ENCODE measurements at regions not wholly inside any gene's neighbourhood (a gene's known extent, or its start where the extent isn't known, plus 50 kb on each side); places are given as distances from the start of the nearest gene placed in this dataset.

DNA sequence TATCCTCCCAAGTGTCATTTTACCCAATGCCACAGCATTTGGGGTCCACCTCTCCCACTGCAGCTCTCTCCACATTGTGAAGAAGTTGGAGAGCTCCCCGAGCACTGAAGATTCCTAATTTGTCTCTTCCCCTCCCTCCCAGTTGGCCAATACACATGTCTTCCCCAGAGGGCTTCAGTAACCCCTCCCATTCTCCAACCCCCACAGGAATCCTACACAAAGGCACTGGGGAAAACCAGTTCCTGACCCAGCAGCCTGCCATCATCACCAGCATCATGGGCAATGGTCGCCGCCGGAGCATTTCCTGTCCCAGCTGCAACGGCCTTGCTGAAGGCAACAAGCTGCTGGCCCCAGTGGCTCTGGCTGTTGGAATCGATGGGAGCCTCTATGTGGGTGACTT is 87.3 kb upstream of the WWC1 start:
- no peak for DNase-seq

DNA sequence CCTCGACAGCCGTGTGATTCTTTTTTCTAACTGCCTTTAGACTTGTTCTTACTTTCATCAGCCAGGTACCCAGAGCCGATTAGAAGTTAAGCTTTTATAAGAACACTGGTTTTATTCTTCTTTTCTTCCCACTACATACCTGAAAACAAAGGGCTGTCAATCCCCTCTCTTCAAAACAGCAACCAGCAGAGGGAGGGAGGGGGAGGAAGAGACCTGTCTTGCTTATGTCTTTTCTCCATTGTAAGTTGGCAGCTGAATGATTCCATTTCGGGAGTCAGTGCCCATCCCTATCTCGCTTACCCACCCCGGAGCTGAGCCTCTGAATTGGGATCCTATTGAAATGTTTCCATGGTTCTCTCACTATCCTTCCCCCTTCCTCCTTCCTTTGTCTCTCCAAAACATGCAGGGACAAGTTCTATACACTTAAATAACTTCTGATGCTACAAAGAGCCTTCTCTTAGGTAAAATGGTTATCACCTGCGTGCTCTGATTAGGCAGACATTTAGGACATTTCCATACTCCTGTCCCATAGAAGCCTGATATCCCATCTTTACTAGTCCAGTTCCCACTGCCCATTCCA is 83.9 kb upstream of the WWC1 start:
- no peak for DNase-seq

DNA sequence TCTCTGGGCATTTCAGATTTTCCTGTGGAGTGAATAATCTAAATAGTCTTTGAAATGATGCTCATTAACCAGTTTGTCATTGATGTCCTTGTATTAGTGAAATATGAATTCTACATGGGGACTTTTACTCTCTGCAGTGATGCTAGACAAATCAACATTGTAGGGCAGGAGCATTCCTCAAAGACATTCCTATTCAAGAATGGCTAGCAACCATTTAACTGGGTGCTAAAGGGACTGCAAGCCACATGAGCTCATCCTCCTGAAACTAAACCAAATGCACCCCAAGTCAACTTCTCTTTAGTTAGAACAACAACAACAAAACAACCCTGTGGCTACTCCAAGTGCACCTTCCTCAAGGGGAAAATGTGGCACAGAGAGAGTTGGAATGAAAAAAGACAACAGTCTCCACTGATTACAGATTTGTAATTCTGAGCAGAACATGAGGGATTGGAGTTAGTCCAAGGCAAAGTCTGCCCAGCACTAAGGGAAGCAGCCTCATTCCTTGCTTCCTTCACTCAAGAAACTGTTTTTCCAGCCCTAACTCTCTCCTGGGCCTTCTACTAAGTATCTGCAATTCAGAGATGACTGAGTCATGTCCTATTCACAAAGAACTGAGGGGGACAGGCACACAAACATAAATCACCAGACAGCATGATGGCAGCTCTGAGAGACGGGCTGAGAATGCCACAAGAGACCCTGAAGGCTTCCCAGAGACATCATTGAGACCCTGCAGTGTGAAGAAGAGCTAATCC is 82.0 kb upstream of the WWC1 start:
- peak; percentile 78 for DNase-seq

DNA sequence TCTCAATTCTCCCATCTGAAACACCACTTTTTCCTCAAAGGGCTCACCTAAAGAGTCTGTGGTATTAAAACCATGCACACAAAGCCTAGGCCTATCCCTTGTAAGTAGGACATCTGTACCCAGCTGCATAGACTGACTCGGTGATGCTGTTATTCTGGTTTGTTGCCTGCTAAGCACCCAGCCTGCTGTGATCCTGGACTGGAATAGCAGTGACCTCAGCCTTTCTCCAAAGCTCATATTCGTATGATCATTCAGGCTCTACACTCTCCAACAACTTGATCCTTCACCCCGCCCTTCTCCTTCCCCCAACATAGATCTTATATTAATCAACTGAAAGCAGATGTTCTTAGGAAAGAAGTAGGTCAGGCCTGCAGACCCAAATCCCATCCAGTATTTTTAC is 81.4 kb upstream of the WWC1 start:
- no peak for DNase-seq

DNA sequence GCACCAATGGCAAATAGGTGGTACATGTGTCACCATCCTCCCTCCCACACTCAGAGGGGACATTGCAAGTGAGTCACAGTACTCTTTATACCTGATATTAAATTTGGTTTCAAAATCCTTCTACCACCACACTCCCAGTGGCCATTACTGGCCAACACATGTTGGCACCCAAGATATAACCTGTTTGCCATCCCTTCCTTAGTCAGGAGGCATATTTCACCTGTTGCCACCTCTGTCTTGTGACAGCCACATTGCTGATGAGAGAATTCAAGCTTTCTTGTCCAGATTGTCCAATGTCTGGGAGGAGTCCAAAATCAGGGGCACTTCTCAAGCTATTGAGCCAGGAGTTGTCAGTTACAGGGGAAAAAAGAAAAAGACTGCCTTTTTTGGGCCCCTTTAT is 80.2 kb upstream of the WWC1 start:
- no peak for DNase-seq

DNA sequence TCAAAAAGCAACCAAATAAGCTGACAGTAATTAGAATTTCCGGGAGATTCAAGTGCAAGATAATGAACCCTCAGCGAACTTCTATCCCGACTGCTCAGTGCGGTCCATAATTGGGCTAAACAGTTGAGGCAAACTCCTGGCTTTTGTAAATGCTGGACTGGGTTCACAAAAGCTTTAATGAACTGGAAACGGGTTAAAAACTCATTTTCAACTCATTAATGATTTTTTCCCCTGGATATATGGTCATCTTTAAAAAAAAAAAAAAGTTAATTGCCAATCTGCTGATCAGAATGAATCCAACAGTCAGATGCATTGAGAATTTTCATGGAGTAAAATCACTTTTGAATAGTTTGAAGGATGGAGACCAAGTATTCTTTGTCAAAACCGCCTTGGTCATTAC is 79.5 kb upstream of the WWC1 start:
- no peak for DNase-seq

DNA sequence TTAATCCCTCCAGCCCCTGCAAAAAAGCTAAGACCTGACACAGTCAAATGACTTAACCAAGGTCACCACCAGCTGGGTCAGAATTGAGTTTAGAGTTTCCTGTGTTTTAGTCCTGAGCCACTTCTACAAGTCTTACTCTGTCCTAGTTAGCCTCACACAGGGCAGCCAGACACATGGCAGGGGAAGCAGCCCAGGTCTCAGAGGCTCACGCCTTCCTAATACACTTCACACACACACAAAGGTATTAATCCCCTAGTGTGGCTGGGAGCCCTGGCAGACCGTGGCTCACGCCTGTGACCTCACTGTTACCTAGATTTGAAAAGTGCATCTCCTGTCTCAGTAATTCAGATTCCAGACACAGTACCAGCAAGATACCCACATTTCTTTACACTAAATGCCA is 77.4 kb upstream of the WWC1 start:
- DNase-seq, result no peak

DNA sequence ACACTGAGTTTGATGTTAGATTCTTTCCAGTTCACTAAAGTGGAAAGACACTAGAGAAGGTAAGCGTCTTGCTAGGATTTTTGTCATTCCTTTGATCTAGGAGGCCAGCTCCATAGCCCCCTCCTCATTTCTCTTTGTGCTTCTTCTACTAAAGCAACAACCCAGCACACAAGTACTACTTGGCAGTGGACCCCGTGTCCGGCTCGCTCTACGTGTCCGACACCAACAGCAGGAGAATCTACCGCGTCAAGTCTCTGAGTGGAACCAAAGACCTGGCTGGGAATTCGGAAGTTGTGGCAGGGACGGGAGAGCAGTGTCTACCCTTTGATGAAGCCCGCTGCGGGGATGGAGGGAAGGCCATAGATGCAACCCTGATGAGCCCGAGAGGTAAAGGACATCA is 76.6 kb upstream of the WWC1 start:
- DNase-seq, result no peak

DNA sequence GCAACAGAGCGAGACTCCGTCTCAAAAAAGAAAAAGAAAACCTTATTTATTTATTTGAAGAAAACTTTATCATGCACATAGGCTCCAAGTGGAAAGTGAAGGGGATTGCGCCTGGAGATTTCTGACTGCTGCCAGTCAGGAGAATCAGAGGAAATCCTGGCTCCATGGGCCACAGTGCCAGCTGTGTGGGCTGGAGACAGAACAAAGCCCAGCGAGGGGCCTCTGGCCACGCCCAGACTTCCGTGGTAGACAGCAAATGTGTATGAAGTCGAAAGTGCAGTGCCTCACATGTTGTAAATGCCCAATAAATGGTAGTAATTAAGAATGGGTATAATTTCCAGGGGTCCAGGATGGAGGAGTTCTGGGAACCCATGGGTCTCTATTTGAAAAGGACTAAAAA is 75.8 kb upstream of the WWC1 start:
- no peak for DNase-seq

DNA sequence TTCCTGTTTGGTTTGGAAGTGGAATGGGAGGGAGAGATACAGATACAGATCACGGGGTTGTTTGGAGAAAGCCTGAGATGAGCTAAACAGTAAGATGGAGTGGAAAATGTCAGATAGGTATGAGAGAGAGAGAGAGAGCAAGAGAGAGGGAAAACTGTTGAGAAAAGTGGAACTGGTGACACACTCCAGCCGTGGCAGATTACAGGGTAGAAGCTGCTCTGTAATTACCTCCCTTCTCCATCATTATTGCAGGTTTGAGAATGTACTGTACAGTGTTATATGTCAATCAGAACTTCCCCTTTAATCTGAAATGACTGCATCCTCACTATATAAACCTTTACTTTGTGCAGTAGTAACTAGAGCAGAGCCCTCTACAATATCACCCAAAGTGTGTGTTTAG is 74.5 kb upstream of the WWC1 start:
- DNase-seq, result no peak

DNA sequence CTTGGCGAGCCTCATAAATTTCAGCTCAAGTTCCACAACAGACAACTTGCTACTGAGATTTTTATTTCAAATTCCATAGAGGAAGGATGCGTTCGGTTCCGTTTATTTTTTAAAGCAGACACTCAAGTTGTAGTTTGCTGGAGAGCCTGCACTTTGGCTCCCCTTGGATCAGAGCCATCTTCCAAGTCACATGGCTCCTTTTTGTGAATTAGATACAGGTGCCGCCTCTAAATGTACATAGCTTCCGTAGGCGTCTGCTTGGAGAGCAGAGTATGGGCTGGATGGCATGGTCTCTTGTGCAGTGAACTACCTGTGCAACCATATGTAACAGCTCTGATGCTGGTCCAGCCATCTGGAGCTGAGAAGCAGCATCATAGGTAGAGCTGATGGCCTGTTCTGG is 73.9 kb upstream of the WWC1 start:
- no peak for DNase-seq

DNA sequence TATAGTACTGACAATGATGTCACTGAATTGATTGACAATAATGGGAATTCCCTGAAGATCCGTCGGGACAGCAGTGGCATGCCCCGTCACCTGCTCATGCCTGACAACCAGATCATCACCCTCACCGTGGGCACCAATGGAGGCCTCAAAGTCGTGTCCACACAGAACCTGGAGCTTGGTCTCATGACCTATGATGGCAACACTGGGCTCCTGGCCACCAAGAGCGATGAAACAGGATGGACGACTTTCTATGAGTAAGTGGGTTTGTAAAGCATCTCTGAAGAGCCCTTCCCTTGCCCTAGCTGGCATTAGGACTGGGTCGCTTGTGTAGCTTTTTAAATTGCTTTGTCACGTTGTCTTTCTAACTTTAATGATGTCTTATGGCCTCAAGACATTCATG is 72.7 kb upstream of the WWC1 start:
- no peak for DNase-seq

DNA sequence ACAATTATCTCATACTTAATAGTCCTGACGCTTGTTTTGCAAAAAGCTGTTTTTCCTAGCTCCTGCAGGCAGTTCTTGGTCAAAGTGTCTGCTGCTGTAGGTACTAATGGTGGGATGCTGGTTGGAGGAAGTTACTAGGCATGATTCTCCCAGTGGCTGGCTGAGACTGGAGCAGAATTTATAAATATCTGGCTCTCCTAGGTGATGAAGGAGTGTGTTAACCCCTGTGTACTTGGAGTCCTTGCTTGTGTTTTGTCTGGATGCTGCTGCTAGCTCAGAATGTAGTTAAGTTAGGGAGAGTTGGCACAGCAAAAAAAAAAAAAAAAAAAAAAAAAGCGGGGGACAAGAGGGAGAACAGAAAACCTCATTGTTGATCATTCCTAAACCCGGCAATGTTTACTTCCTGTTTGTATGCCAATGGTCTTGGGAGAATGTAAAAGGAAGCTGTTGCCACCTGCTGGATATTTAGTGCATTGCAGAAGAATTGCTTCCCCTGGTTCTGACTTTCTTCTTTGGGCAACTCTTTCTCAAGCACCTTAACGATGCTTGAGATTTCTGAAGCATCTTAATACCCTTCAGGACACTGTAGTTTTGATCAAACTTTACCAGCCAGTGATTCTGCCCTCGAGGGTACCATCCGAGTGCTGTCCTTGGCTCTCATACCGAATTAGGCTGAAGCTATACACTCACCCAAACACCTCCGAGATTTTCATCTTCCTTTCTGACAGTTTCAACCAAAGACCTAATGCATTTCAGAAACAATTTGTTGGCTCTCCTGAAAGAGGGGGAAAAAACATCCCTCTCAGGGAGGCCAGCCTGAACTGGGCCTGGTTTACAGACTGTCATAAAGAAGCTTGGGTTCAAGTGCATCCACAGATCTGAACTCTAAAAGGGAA is 71.7 kb upstream of the WWC1 start:
- peak; percentile 77 for DNase-seq

DNA sequence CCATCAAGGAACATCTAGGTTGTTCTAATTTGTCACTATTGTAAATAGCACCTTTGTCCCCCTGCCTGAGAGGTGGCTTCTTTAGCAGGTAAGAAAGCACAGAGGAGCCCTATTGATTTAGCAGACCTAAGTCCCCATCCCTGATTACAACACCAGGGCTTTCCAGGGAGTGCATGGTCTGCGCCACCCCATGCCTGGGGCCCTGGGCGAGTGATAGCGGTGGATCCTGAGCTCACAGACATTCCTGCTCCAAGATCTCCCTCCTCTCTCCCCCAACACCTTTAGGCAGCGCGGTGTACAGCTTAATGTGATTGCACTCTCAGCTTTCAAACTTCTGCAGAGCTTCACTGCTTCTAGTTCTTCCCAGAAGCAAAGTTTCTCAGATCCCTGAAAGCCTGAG is 67.4 kb upstream of the WWC1 start:
- no peak for DNase-seq

DNA sequence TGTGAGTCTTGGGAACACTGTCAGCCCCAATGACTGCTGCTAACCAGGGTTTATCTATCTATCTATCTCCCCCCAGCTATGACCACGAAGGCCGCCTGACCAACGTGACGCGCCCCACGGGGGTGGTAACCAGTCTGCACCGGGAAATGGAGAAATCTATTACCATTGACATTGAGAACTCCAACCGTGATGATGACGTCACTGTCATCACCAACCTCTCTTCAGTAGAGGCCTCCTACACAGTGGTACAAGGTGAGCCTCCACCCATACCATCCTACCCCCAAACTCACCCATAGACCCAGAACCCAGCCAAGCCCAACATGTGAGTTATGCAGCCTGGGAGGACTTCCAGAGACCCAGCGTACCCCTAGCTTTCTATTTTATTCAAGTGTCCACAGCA is 65.4 kb upstream of the WWC1 start:
- no peak for DNase-seq

DNA sequence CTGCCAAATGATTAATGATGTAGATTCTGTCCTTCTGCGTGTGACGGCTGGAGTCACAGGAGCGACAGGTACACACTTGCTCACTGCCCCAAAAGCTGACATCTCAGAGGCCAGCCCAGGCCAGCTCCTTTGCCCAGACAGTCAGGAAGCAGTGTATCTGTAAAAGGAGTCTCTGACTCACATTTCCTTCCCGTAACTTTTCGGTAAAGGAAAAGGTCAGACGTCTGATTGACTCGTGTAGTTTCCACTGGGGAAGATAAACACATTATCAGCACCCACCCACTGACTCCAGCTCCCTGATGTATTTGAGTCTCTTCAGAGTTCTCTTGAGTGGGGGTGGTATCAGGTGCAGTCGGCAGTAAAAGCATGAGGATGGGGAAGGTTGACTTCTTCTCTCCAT is 64.4 kb upstream of the WWC1 start:
- peak; percentile 63 for DNase-seq

DNA sequence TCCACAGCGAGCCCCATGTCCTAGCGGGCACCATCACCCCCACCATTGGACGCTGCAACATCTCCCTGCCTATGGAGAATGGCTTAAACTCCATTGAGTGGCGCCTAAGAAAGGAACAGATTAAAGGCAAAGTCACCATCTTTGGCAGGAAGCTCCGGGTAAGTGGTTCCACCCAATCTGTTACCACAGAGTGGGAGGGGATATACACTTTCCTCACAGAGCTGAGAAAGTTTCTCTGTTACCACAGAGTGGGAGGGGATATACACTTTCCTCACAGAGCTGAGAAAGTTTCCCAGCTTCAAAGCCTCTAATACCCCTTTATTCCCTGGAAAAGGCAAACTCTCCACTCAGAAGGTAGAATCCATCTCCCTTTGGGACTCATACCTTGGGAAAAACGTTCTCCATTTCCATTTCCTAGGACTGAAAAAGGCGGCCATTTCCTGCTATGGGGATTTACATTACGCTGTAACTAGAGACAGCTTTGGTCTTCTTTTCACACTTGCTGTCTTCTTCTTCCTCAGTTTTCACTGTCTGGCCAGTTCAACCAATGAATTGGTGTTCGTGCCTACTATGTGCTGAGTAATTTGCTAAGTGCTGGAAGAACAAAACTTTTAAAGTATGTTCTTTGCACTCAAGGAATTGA is 63.4 kb upstream of the WWC1 start:
- no peak for DNase-seq

DNA sequence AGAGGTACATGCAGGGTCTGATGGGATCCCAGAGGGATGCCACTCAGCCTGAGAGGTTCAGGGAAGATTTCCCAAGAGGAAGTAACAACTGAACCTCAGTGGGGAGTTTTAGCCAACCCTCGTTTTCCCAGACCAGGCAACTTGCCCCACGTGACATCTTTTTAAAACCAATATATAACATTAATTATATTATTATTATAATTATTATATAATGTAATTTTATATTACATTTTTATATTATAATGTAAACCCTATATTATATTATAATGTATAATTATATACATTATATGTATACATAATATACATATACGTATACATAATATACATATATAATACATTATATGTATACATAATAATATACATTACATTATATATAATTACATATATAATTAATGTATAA is 62.8 kb upstream of the WWC1 start:
- DNase-seq, result no peak

DNA sequence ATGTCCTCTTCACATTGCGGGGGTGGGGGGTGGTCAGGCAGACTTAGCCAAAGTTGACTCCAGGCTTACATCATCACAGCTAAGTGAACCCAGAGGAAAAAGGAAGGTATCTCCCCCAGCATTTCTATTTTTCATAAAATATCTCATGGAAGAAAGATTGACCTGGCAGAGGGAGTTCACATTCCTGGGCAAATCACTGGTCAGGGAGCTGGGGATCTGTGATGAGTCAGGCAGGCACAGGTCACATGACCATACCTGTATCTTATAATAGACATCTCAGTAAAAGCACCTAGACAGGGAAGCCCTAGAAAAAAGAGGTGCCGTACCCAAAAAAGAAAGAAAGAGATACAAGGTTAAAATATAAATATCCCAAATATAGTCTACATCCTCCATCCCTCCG is 57.3 kb upstream of the WWC1 start:
- no peak for DNase-seq

DNA sequence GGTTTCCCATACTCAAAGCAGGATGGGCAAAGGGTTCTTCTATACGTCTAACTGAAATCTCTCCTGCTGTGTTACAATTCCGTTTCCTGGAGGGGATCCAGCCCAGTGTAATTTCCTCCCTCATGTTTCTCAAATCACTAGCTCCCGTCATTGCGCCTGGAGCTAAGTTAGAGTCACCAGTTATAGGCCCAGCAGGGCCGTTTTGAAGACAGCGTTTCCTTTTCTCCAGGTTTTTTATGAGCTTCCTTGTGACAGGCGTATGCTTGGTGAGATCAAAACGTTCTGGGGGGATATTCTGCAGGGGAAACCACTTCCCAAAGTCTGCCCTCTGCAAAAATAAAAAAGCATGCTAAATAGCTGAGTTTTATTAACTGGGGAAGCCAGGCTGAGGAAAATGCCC is 53.0 kb upstream of the WWC1 start:
- no peak for DNase-seq

DNA sequence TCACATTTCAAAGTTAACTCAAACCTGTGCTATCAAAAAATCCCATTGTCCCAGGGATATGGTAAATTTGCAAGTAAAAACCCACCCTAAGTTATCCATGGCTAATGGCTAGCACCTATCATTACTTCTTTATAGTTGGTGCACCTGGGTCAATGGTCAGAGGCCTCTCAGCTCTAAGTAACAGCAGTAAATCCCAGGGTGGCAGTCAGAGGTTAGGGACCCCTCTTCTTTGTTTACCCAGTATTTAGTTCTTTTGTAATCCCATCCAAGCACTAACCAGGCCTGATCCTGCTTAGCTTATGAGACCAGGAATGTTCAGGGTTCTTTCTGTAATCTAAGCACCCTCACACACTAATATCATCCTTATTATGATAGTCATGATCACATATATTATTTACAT is 52.1 kb upstream of the WWC1 start:
- DNase-seq, result no peak

Measured in islet precursor cell (in vitro differentiated cells).